GM12891 (cell line): ENCODE measurements at regions not wholly inside any gene's neighbourhood (a gene's known extent, or its start where the extent isn't known, plus 50 kb on each side); places are given as distances from the start of the nearest gene placed in this dataset.
"Not testable (repeated sequence)": the region's sequence is repeated elsewhere in the genome, so short reads cannot be mapped to it uniquely, and the experiment has no call there.

ENCODE experiments used
- DNase-seq: peaks from one replicate; pipeline ENCODE4 v3.0.0; 2011; ENCODE audit warnings: low spot score; ENCODE audit not compliant: insufficient read length
- FAIRE-seq: peaks from 2 replicates; lab custom pipeline; 2011; peaks lifted over from hg19 to GRCh38; lab: Jason Lieb, UNC
- PAX5 ChIP-seq: IDR thresholded peaks from 2 replicates; pipeline ENCODE4 v1.6.1; 2011; ENCODE audit warnings: low read length, moderate library complexity, mild to moderate bottlenecking; ENCODE audit not compliant: insufficient read depth, severe bottlenecking
- POLR2A ChIP-seq: IDR thresholded peaks from 2 replicates; pipeline ENCODE4 v1.6.1; 2011; ENCODE audit warnings: low read depth, low read length, control low read depth
- POLR2AphosphoS5 ChIP-seq: IDR thresholded peaks from 2 replicates; pipeline ENCODE4 v1.6.1; 2011; ENCODE audit warnings: low read depth, low read length, control low read depth
- POU2F2 ChIP-seq: IDR thresholded peaks from 2 replicates; pipeline ENCODE4 v1.6.1; 2011; ENCODE audit warnings: low read depth, mild to moderate bottlenecking, control low read depth, low read length, moderate library complexity
- SPI1 ChIP-seq: IDR thresholded peaks from 2 replicates; pipeline ENCODE4 v1.6.1; 2011; ENCODE audit warnings: low read depth, low read length, control low read depth
- TAF1 ChIP-seq: IDR thresholded peaks from 2 replicates; pipeline ENCODE4 v1.6.1; 2011; ENCODE audit warnings: low read depth, low read length, control low read depth

DNA sequence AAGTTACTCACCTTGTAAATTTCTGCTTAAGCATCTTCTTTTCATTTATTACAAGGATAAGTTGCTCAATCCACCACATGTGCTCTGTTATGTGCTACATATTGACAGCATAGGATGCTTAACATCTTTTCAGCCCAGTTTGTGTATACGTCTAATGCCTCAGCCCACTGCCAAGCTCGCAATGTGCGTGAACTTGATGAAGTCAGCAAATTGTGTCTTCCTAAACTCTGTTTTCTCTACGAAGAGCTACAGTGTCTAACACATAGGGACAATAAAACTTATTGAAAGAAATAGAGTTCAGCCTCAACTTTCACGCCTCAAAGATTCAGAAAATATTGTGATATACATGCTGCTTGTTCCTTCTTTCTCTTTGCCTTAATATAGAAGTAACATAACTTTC is 500.0 kb downstream of the TFAP2B start:
- DNase-seq (no peak), FAIRE-seq (no peak)
- TF ChIP-seq SPI1, result no peak
- TF ChIP-seq TAF1, result no peak
- TF ChIP-seq POLR2A, result no peak
- no peak for TF ChIP-seq POU2F2
- TF ChIP-seq PAX5, result no peak
- TF ChIP-seq POLR2AphosphoS5, result no peak

DNA sequence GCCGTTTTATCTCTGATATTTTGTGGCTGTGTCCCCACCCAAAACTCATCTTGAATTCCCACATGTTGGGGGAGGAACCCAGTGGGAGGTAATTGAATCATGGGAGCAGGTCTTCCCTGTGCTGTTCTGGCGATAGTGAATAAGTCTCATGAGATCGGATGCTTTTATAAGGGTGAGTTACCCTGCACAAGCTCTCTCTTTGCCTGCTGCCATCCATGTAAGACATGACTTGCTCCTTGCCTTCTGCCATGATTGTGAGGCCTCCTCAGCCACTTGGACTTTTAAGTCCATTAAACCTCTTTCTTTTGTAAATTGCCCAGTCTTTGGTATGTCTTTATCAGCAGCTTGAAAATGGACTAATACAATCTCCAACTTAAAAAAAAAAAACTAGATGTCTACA is 502.8 kb downstream of the TFAP2B start:
- not testable (repeated sequence) for DNase-seq, FAIRE-seq

DNA sequence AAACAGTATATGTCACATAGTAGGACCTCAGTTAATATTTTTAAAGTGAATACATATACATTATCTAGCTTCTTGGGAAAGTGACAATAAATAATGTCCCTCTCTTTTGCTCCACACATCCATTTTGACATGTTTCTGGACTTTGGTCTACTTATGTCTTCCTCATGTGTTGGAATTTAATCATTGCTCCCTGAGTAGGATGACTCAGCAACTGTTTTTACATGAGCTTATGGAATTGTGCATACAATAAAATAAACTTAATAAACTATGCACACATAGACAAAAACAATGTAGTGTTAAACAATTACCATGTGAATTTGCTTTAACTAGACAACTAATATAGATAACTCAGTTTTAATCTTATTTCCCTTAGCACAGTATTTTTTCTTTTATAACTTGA is 503.8 kb downstream of the TFAP2B start:
- no peak for DNase-seq
- TF ChIP-seq TAF1 (no peak), PAX5 (no peak), SPI1 (no peak), POLR2AphosphoS5 (no peak), POU2F2 (no peak), POLR2A (no peak)
- FAIRE-seq, result no peak

DNA sequence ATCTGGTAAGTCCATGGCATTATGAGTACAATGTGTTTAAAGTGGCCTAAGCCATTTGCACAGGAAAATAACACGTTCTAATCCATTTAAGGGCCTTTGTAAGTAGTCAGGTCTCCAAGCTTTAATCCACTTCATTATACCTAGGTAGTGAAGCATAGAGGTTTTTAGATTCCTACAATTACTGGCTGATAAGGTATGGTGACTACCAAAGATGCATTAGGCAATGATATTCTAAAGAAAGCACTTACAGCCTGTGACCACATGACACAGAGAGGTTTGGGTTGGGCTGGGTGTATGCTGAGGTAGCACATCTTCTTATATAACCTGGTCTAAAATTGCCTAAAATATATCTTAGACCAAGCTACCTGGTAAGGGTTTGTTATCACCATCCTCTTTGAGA is 504.4 kb downstream of the TFAP2B start:
- FAIRE-seq, result no peak
- DNase-seq, result no peak
- TF ChIP-seq SPI1 (no peak), POU2F2 (no peak), PAX5 (no peak), TAF1 (no peak), POLR2A (no peak), POLR2AphosphoS5 (no peak)

DNA sequence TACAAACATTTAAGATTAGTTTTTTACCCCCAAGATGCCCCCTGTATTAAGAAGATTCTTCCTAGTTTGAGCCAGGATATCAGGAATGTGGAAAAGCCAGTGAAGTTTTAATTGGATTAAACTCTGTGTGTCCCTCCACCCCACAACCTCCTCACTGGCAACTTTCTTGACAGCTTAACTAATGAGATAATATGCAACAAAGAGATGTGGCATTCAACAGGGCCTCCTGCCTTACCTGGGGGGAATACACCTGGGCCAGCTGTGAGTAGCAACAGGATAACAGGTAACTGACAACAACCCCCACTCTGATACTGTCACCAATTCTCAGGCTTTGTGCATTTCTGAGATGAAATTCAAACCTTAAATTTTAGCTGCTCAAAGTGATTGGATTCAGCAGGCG is 512.3 kb downstream of the TFAP2B start:
- DNase-seq (no peak), FAIRE-seq (no peak)
- no peak for TF ChIP-seq POLR2A
- no peak for TF ChIP-seq PAX5
- TF ChIP-seq SPI1, result no peak
- no peak for TF ChIP-seq POLR2AphosphoS5
- TF ChIP-seq TAF1, result no peak
- TF ChIP-seq POU2F2, result no peak

DNA sequence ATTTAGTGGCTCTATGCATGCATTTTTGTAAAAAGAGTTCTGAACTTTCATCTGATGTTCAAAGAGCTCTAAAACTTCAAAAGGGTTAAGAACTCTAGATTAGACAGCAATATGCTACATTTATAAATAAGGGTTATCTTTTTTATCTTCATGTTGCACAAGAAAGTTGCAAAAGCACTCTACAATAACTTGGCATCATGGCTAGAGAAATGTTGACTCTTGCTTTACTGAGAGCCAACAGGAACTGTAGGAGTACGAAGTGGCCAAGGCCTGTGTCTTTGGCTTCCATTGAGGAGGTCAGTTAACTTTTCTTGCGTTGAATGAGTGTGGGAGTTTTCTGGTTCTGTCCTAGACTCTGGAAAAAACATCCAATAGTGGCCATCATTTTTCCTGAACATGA is 516.9 kb downstream of the TFAP2B start:
- DNase-seq (no peak), FAIRE-seq (no peak)
- no peak for TF ChIP-seq POLR2AphosphoS5
- no peak for TF ChIP-seq TAF1
- TF ChIP-seq PAX5, result no peak
- no peak for TF ChIP-seq POU2F2
- no peak for TF ChIP-seq SPI1
- TF ChIP-seq POLR2A, result no peak

DNA sequence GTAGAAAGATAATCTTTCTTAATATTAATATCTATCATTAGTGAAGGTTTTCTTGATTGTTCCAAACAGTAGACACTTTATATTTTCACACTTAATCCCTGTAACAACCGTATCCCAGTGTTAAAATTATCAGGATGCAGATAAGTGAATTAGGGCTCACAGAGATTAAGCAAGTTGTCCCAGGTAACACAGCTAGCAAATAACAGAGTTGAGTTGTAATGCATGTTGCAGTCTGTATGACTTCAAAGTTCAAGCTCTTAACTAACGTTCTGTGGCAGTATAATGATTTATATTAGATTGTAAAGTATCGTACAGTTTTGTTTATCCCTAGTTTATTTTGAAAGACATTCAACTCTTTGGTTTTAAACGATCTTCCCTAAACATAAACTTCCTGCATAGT is 517.5 kb downstream of the TFAP2B start:
- TF ChIP-seq PAX5 (no peak), POLR2A (no peak), SPI1 (no peak), POLR2AphosphoS5 (no peak), POU2F2 (no peak), TAF1 (no peak)
- DNase-seq, result no peak
- no peak for FAIRE-seq

DNA sequence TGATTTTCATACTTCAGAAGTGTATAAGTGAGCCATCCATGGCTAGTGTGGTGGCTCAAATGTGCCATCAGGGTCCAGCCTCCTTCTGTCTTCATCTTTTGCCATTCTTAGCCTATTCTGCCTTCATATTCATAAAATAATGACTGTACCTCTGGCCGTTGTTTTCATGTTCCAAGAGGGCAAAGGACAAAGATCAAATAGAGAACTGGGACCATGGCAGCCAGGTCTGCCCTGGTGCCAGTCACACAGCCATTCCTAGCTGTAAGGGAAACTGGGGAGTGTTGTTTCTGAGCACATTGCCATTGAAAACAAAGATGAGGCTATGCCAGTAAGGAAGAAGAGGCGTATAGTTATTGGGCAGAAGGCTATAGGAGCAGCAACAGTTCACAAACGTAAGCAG is 518.6 kb downstream of the TFAP2B start:
- no peak for FAIRE-seq
- TF ChIP-seq POU2F2 (no peak), TAF1 (no peak), PAX5 (no peak), POLR2AphosphoS5 (no peak), SPI1 (no peak), POLR2A (no peak)
- DNase-seq, result no peak

DNA sequence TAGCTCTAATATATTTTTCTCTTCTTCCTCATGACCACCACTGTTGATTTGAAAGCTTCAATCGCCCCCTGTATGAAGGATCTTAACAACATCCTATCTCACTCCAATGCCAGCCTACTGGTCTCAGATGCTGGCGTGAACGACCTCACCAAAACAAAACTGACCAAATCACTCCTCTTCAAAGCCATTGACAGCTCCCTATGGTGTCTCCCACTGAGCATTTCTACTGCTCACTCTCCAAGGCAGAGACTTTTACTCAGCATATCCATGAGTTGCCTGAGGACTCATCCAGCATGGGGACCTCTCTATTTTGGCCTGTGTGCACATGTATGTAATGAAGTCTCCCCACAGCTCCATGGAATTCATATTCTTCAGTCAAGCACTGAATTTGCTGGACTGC is 520.4 kb downstream of the TFAP2B start:
- no peak for FAIRE-seq
- TF ChIP-seq POLR2AphosphoS5 (no peak), POU2F2 (no peak), TAF1 (no peak), SPI1 (no peak), POLR2A (no peak), PAX5 (no peak)
- DNase-seq, result no peak

DNA sequence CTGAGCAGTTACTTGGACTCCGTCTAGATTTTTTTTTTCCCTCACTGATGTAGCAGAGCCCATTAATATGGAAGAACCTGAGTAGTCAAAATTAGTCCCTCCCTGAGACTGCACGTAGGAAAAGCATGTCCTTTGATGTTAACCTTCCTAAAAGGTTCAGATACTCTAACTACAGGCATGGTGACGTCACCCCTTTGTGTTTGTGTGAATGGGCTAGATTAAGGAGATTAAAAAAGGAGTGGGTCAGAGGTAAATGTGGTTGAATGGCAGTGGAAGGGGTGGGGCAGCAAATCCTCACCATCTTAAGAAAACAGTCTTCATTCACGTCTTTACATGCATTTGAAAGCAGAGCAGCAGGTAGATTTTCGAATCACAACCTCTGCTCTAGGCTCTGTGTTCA is 521.1 kb downstream of the TFAP2B start:
- FAIRE-seq (no peak), DNase-seq (no peak)
- TF ChIP-seq TAF1, result no peak
- TF ChIP-seq SPI1, result no peak
- no peak for TF ChIP-seq POU2F2
- no peak for TF ChIP-seq POLR2A
- TF ChIP-seq POLR2AphosphoS5, result no peak
- TF ChIP-seq PAX5, result no peak

DNA sequence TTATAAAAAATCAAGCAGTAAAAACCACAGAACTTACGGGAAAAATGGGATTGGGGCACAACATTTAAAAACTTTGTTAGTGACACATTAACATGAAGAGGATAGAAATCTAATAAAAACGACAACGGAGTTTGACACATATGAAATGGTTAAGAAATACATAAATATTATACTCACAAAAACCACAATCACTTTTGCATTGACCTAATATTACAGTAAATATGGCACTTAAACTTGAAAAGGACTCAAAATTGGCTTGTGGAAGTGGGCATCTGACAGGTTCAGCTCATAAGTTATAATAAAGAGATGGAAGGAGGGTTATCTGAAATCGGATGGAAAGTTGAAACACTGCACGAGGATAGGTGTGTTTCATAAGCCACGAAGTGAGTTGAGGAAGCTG is 523.7 kb downstream of the TFAP2B start:
- DNase-seq, result no peak
- FAIRE-seq, result no peak
- TF ChIP-seq POLR2A (no peak), PAX5 (no peak)

DNA sequence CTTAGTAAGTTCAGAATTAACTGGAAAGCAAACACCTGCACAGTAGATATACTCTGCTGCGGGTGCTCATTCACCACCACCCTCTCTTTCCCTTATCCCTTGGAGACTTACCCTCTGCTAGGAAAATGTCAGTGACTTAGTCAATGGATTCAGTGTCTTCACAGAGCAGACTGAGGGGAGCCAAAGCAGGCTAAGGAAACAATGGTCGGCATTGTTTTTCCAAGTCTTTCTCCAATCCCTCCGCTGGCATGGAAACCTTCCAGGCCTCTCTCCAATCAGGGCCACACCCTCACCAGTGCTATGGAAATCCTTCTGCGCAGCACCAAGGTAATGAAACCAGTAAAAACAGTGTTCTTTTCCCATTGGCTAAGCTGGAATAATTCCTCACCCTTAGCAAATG is 531.2 kb downstream of the TFAP2B start:
- no peak for TF ChIP-seq SPI1
- FAIRE-seq (no peak), DNase-seq (no peak)
